Stimulated activated CD4-positive, alpha-beta T cell treated with anti-CD3 and anti-CD28 coated beads, Interleukin-2, amount 100 ng/mL, for 24 hours (primary cell): ENCODE measurements at regions not wholly inside any gene's neighbourhood (a gene's known extent, or its start where the extent isn't known, plus 50 kb on each side); places are given as distances from the start of the nearest gene placed in this dataset.

Source experiments
- DNase-seq, 2 donors: peaks; one replicate each; pipeline ENCODE4 v3.0.0-alpha.2; 2020

DNA sequence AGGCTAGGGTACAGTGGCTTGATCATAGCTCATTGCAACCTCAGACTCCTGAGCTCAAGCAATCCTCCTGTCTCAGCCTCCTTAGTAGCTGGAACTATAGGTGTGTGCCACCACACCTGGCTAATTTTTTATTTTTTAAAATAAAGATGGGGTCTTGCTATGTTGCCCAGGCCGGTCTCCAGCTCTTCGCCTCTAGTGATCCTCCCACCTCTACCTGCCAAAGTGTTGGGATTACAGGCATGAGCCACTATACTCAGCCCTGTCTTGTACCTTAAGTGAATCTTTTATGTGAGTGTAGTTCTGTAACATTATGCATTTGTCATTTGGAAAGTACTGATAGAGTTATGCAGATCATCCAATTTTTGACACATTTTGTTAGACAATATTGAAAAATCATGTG is 66.9 kb upstream of the C15orf39 start:
- DNase-seq: no peak

GRCh38 chr15:75136118-75136517 is 65.6 kb upstream of the C15orf39 start:
- DNase-seq: no peak

- DNase-seq: no peak
These were observed 64.9 kb upstream of the C15orf39 start for GRCh38 chr15:75136758-75137157.

GRCh38 chr15:75138016-75138999 is 63.4 kb upstream of the C15orf39 start:
- DNase-seq: no peak

DNA sequence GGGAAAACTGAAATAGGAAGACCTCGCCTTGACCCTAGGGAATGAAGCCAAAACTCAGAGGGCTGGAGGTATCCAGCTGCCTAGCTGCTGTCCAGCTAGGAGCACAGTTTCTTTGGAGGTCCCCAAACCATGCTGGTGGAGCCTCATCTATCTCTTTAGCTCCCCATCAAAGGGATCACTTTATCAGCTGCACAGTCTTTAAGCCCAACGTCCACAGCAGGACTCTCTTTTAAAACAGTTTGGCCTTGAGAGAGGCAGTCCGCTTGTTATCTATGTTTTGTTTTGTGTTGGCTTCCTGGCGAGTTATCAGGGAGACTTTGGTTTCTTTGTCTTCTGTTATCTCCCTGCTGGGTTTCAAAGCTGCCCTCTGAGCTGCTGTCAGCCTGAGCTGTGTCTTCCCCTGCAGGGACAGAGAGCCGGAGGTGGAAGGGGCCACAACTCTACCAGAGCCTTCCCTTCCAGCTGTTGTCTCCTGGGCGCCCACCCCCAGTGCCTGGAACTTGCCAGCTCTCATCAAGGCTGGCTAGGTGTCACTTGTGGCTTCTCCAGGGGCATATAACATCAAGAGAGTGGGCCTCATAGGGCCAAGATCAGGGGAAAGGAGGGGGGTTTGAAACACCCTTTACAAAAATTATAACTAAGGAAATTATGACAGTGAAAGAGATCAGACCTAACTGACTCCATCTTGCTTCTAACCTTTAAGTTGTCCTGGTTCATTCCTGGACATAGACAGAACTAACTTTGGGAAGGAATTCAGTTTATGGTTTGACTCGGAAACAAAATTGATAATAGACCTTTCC is 61.4 kb upstream of the C15orf39 start:
- no peak for DNase-seq

DNA sequence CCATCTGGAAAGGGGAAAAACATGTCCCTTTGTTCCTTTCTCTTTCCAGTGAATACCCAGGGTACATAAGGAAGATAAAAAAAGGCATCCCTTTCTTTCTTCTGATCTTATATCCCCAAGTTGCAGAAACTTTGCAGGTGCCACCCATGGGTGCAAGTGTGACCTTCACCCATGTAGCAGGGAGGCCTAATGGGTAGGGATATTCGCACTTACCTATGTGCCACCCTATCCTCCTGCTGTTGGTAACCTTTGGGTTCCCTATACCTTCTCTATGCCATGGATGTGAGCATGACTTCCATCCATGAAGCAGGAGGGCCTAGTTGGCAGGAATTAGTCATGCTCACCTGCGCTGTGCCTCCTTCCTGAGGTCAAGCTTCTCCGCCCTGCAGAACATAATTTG is 59.2 kb upstream of the C15orf39 start:
- no peak for DNase-seq

DNA sequence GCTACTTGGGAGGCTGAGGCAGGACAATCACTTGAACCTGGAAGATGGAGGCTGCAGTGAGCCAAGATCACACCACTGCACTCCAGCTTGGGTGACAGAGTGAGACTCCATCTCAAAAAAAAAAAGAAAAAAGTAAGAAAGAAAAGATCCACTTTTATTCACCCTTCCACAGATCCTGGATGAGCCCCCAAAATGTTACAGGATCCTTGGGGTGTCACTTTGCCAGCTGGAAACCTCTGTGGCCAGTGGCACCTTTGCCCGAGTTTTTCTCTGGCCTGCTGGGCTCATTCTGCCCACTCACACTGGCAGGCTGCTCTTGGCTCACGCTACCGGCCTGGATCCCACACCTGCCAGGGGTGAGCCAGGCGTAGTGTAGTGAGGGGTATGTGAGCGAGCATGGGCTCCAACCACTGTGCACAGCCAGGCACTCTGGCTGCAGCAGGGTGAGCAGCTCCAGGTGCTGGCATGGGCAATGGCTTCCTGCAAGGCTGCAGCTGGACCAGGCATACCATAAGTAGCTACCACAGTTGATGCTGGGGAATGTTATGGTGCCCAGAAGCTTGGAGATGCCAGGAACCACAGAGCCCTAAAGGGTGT is 57.8 kb upstream of the C15orf39 start:
- no peak for DNase-seq

DNA sequence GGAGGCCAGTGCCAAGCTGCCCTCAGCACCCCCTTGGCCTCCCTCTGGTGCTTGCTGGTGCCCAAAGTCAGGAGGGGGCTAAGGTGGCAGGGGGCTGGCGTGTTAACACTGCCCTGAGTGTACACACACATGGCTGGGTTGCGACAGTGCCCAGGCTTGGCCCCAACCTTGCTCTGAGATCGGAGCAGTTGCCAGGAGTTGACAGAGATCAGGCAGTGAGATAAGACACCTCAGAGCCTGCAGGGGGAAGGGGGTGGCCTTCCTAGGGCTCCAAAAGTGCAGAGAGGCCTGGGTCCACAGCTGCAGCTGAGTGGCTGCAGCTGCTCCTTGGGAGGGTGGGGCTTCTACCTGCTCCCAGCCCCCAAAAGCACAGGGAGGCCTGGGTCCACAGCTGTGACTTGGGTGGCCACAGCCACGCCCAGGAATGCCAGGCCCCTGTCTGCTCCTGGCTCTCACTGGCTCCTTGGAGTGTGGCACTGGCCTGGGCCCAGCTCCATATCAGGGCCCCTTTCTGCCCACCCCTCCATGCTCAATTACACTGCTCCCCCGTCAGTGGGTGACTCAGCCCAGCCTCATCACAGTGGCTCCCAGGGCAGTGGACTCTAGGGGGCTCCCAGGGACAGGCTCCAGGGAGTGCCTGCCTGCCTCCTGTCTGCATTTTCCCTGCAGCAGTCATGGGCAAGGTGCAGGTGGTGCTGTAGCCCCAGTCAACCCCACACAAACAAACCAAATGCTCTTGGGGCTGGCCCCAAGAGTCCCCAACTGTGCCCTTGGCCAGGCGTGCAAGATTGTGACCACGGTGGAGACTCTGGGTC is 56.4 kb upstream of the C15orf39 start:
- no peak for DNase-seq

DNA sequence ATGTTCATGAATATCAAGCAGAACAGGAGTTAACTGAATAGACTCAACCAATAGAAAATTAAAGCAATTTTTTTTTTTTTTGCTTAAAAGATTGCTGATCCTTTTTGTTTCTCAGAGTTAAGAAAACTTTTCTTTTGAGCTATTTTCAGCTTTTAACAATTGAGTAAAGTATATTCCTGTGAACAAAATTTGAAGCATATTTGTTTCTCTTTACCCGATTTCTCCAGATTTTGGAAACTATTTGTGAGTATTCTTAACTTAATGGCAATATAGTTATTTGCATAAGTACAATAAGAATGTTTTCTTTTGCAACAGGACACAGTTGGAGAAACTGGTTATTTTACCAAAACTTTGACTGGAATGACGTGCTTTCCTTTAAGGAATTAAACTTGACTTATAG is 53.4 kb upstream of the C15orf39 start:
- no peak for DNase-seq

GRCh38 chr15:75149867-75150709 is 51.6 kb upstream of the C15orf39 start:
- no peak for DNase-seq

DNA sequence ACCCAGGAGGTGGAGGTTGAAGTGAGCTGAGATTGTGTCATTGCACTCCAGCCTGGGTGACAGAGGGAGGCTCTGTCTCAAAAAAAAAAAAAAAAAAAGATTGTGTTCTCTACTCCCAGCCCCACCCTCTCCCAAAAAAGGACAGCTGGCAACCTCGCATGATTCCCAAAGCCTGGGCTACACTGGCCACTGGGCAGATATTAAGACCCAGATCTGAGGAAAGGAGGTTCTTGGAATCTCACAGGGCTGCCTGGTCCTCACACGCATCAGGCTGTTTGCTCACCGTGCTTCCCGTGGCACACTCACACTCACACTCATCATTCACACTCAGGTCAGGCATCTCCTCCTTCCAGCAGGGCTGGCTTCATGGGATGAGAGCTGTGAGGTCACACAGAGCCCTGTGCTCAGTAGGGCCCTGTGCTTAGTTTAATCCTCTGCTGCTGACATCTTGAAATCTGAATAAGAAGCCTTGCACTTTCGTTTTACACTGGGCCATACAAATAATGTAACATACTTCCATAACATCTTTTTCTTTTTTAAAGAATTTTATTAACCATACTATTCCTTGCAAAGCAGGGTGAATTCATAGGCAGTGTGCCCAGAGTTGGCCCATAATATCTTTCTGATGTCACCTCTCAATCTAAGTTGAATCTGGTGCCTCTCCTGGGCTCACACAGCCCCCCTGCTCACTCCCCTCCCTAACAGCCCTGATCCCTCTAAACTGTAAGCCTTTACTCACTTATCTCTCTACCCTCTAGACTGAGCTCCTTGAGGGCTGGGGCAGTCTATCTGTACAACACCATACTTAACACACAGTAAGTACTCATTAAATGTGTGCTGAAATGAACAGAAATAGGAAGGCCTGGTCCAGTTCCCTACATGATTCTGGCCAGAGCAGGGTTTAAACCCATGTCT is 50.2 kb upstream of the C15orf39 start:
- DNase-seq: no peak
